A673 (cell line): ENCODE measurements at regions not wholly inside any gene's neighbourhood (a gene's known extent, or its start where the extent isn't known, plus 50 kb on each side); places are given as distances from the start of the nearest gene placed in this dataset.

Experiments used
- BruUV-seq: library from RNA; stranded (reverse); fragments of 400-500 nt; replicated peaks from 2 replicates; lab custom pipeline; 2021; lab: Mats Ljungman, UMichigan
- CTCF ChIA-PET: fragments of 300-600 bp; sonication (Branson Sonifier 250); formaldehyde crosslinking; loops from one replicate; lab custom pipeline; 2022; ENCODE audit warnings: antibody characterized with exemption; lab: Charles Lee
- POLR2A ChIA-PET: fragments of 300-600 bp; sonication (Branson Sonifier 250); formaldehyde crosslinking; loops from one replicate; lab custom pipeline; 2022; ENCODE audit warnings: antibody characterized with exemption; ENCODE audit not compliant: low non-redundant PET; lab: Charles Lee
- DNase-seq: peaks from one replicate; pipeline ENCODE4 v3.0.0-alpha.2; 2015; ENCODE audit warnings: low spot score
- H3K27ac ChIP-seq: fragments of 200-600 bp; sonication (generic); 2 replicates; pipeline ENCODE4 v1.5.1; 2016; ENCODE audit warnings: mixed run types, low read depth, mild to moderate bottlenecking, mixed read lengths, antibody characterized with exemption, low read length; ENCODE audit not compliant: poor library complexity, severe bottlenecking
- H3K27me3 ChIP-seq: fragments of 200-600 bp; sonication (generic); replicated peaks from 2 replicates; pipeline ENCODE4 v1.6.1; 2017; ENCODE audit warnings: mixed run types, low read depth, mild to moderate bottlenecking, mixed read lengths, antibody characterized with exemption, low read length; ENCODE audit not compliant: insufficient read depth, poor library complexity
- H3K36me3 ChIP-seq: fragments of 200-600 bp; sonication (generic); 2 replicates; pipeline ENCODE4 v1.6.1; 2016; ENCODE audit warnings: mixed run types, mild to moderate bottlenecking, mixed read lengths, antibody characterized with exemption, low read length; ENCODE audit not compliant: insufficient read depth, poor library complexity, severe bottlenecking
- H3K4me1 ChIP-seq: fragments of 200-600 bp; sonication (generic); 2 replicates; pipeline ENCODE4 v1.6.1; 2017; ENCODE audit warnings: mixed run types, mild to moderate bottlenecking, mixed read lengths, antibody characterized with exemption, low read length; ENCODE audit not compliant: insufficient read depth, poor library complexity, severe bottlenecking
- H3K4me3 ChIP-seq: fragments of 200-600 bp; sonication (generic); 2 replicates; pipeline ENCODE4 v1.5.1; 2016; ENCODE audit warnings: low read depth, mixed run types, mild to moderate bottlenecking, mixed read lengths, low read length; ENCODE audit not compliant: poor library complexity, severe bottlenecking
- H3K9me3 ChIP-seq: fragments of 200-600 bp; sonication (generic); 2 replicates; pipeline ENCODE4 v1.6.1; 2016; ENCODE audit warnings: mixed run types, low read depth, mild to moderate bottlenecking, mixed read lengths, antibody characterized with exemption, low read length; ENCODE audit not compliant: poor library complexity, severe bottlenecking
- EZH2 ChIP-seq: fragments of 200-600 bp; sonication (generic); IDR thresholded peaks from 2 replicates; pipeline ENCODE4 v1.6.1; 2017; ENCODE audit warnings: borderline replicate concordance, low read depth, mild to moderate bottlenecking, mixed read lengths, antibody characterized with exemption, low read length; ENCODE audit not compliant: poor library complexity, severe bottlenecking
- intact Hi-C: fragments of 100-400 bp; cut with micrococcal nuclease; formaldehyde crosslinking; loops from one replicate; pipeline ENCODE4 v1.10.0; 2022; ENCODE audit not compliant: unreplicated experiment
- TF ChIP-seq, protein P1 (sequence below): fragments of 300-800, 200-600 bp; sonication (generic); conservative IDR thresholded peaks from 2 replicates; pipeline ENCODE4 v1.5.1; 2017; ENCODE audit warnings: low read depth, mild to moderate bottlenecking, antibody characterized with exemption, low read length, moderate library complexity, mixed read lengths

DNA sequence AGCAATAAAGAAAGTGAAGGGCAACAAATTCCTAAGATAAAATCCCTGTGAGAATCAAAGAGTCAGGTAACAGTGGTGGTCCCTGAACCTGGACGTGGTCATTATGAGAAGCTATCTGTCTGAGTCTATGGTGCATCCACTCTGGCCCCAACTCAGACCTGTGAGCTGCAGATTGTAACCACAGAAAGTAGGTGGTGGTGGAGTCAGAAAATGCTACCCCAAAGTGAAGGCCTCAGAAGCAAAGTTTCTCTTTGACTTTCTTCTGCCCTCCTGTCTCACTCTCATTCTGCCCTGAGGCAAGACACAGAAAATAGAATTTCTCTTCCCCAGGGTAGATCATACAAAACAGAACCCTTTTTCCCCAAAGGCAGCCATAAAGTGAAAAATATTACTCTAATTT is 84.1 kb upstream of the NEIL3 start:
- H3K4me1 ChIP-seq = no peaks in the 10 kb centered on the region
- H3K36me3 ChIP-seq = no peaks in the 10 kb centered on the region
- intact Hi-C loops = loop anchor here (10.0 kb wide), 1 partner anchor 1319 kb away; no protein-coding TSS in a partner anchor
- TF ChIP-seq, protein P1, sequence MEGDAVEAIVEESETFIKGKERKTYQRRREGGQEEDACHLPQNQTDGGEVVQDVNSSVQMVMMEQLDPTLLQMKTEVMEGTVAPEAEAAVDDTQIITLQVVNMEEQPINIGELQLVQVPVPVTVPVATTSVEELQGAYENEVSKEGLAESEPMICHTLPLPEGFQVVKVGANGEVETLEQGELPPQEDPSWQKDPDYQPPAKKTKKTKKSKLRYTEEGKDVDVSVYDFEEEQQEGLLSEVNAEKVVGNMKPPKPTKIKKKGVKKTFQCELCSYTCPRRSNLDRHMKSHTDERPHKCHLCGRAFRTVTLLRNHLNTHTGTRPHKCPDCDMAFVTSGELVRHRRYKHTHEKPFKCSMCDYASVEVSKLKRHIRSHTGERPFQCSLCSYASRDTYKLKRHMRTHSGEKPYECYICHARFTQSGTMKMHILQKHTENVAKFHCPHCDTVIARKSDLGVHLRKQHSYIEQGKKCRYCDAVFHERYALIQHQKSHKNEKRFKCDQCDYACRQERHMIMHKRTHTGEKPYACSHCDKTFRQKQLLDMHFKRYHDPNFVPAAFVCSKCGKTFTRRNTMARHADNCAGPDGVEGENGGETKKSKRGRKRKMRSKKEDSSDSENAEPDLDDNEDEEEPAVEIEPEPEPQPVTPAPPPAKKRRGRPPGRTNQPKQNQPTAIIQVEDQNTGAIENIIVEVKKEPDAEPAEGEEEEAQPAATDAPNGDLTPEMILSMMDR = no peak
- TF ChIP-seq EZH2 = no peak
- no TSS peak for BruUV-seq
- H3K27me3 ChIP-seq = no peaks in the 10 kb centered on the region
- no peak overlapping the region for H3K4me3 ChIP-seq
- CTCF ChIA-PET = no interaction called here
- H3K27ac ChIP-seq = no peak overlapping the region
- H3K9me3 ChIP-seq = no peaks in the 10 kb centered on the region
- DNase-seq = no peak
- POLR2A ChIA-PET = no interaction called here

DNA sequence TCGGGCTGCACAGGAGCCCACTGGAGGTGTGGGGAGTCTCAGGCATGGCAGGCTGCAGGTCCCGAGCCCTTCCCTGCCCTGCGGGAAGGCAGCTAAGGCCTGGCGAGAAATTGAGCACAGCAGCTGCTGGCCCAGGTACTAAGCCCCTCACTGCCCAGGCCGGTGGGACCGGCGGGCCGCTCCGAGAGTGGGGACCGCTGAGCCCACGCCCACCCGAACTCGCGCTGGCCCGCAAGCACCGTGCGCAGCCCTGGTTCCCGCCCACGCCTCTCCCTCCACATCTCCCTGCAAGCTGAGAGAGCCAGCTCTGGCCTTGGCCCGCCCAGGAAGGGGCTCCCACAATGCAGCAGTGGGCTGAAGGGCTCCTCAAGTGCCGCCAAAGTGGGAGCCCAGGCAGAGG is 82.0 kb upstream of the NEIL3 start:
- CTCF ChIA-PET = no interaction called here
- no peak for DNase-seq
- BruUV-seq = no TSS peak
- Histone ChIP-seq H3K27ac (no peak overlapping the region), H3K4me3 (no peak overlapping the region), H3K9me3 (no peaks in the 10 kb centered on the region), H3K27me3 (no peaks in the 10 kb centered on the region), H3K36me3 (no peaks in the 10 kb centered on the region), H3K4me1 (no peaks in the 10 kb centered on the region)
- intact Hi-C loops = loop anchor here (10.0 kb wide), 1 partner anchor 1317 kb away; no protein-coding TSS in a partner anchor
- POLR2A ChIA-PET = no interaction called here
- TF ChIP-seq, protein P1 = no peak
- no peak for TF ChIP-seq EZH2

DNA sequence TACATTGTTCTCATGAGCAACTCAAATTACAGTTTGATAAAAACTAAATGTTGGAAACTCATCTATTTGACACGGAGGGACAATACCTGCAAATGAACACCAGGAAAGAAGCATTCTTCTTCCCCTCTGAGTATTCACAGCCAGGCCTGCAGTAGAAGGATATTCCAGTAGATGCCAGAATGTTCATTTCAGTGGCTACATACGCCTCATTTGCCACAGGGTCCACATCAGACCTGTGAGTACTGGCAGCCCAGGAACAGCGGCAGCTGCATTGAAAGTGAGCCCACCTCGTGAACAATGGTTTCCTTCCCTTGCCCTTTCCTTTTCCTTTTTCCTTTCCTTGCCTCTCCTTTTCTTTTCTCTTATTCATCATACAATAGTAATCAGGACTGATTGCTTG is 81.1 kb upstream of the NEIL3 start:
- H3K4me1 ChIP-seq = no peaks in the 10 kb centered on the region
- no peak overlapping the region for H3K4me3 ChIP-seq
- H3K27ac ChIP-seq = no peak overlapping the region
- POLR2A ChIA-PET = no interaction called here
- no peak for DNase-seq
- BruUV-seq = no TSS peak
- no peaks in the 10 kb centered on the region for H3K9me3 ChIP-seq
- H3K27me3 ChIP-seq = no peaks in the 10 kb centered on the region
- no peak for TF ChIP-seq EZH2
- TF ChIP-seq, protein P1 = no peak
- CTCF ChIA-PET = interaction anchor here (0.7 kb wide), 1 partner anchor 665 kb away, joined by 3 read pairs; no protein-coding TSS in a partner anchor
- intact Hi-C loops = loop anchor here (10.0 kb wide), 1 partner anchor 1316 kb away; no protein-coding TSS in a partner anchor
- H3K36me3 ChIP-seq = no peaks in the 10 kb centered on the region
